Fibroblast of lung (primary cell): ENCODE measurements at regions not wholly inside any gene's neighbourhood (a gene's known extent, or its start where the extent isn't known, plus 50 kb on each side); places are given as distances from the start of the nearest gene placed in this dataset.

Experiments used
- DNase-seq, 2 donors: peaks; one replicate each; pipeline versions ENCODE4 v3.0.0 to v3.0.0-alpha.2; 2010; ENCODE audit warnings: low read depth in 2 of 2
- H2AFZ ChIP-seq: 2 replicates; pipeline ENCODE4 v1.5.1; 2012; ENCODE audit warnings: low read length, control low read depth, inconsistent platforms
- H3K27ac ChIP-seq: 2 replicates; pipeline ENCODE4 v1.5.1; 2011; ENCODE audit warnings: low read length, control low read depth; ENCODE audit not compliant: insufficient read depth
- H3K27me3 ChIP-seq: 2 replicates; pipeline ENCODE4 v1.5.1; 2011; ENCODE audit warnings: mild to moderate bottlenecking, low read length; ENCODE audit not compliant: control insufficient read depth, insufficient read depth
- H3K36me3 ChIP-seq: 2 replicates; pipeline ENCODE4 v1.5.1; 2011; ENCODE audit warnings: low read length; ENCODE audit not compliant: control insufficient read depth, insufficient read depth
- H3K4me1 ChIP-seq: 2 replicates; pipeline ENCODE4 v1.5.1; 2011; ENCODE audit warnings: low read length; ENCODE audit not compliant: control insufficient read depth, insufficient read depth; ENCODE audit errors: extremely low read depth
- H3K4me2 ChIP-seq: 2 replicates; pipeline ENCODE4 v1.5.1; 2011; ENCODE audit warnings: low read length, control low read depth; ENCODE audit not compliant: insufficient read depth; ENCODE audit errors: extremely low read depth
- H3K4me3 ChIP-seq, 4 experiments: fragments of 200-600 bp in 1 of 4; sonication (generic) in 1 of 4; replicated peaks in 1 of 4; 2 replicates each; pipeline ENCODE4 v1.5.1; 2011 to 2016; ENCODE audit warnings: low read length in 4 of 4, low read depth in 3 of 4, mild to moderate bottlenecking in 3 of 4, control low read depth in 2 of 4, inconsistent platforms in 1 of 4, mixed read lengths in 1 of 4; ENCODE audit not compliant: insufficient read depth in 1 of 4; ENCODE audit errors: control extremely low read depth in 1 of 4
- H3K79me2 ChIP-seq: 2 replicates; pipeline ENCODE4 v1.5.1; 2012; ENCODE audit warnings: mild to moderate bottlenecking, low read length, inconsistent platforms; ENCODE audit not compliant: control insufficient read depth, insufficient read depth
- H3K9ac ChIP-seq: 2 replicates; pipeline ENCODE4 v1.5.1; 2011; ENCODE audit warnings: mild to moderate bottlenecking, low read length, control low read depth; ENCODE audit not compliant: insufficient read depth
- H3K9me3 ChIP-seq: 2 replicates; pipeline ENCODE4 v1.5.1; 2012; ENCODE audit warnings: low read depth, low read length; ENCODE audit not compliant: control insufficient read depth, insufficient read depth
- H4K20me1 ChIP-seq: 2 replicates; pipeline ENCODE4 v1.5.1; 2011; ENCODE audit warnings: low read length; ENCODE audit not compliant: control insufficient read depth, insufficient read depth; ENCODE audit errors: extremely low read depth
- EZH2 ChIP-seq: IDR thresholded peaks from 2 replicates; pipeline ENCODE4 v1.5.1; 2012; ENCODE audit warnings: low read length, control low read depth, mild to moderate bottlenecking; ENCODE audit errors: missing control alignments
- TF ChIP-seq, protein P1 (sequence below), 2 donors: IDR thresholded peaks in 1 of 2; conservative IDR thresholded peaks in 1 of 2; 1 replicate in 1 of 2; 2 replicates in 1 of 2; pipeline ENCODE4 v1.5.1; 2011 to 2012; ENCODE audit warnings: low read length in 2 of 2, control low read depth in 1 of 2, inconsistent platforms in 1 of 2, low read depth in 1 of 2, mild to moderate bottlenecking in 1 of 2

- no peaks in the 10 kb centered on the region for H3K9me3 ChIP-seq
- H3K36me3 ChIP-seq: no peaks in the 10 kb centered on the region
- no peak overlapping the region for H3K9ac ChIP-seq
- H3K27me3 ChIP-seq: no peaks in the 10 kb centered on the region
- H3K4me2 ChIP-seq: no peak overlapping the region
- H3K27ac ChIP-seq: no peak overlapping the region
- no peak overlapping the region for H3K4me3 ChIP-seq
- no peaks in the 10 kb centered on the region for H4K20me1 ChIP-seq
- no peak for DNase-seq
- TF ChIP-seq, protein P1, sequence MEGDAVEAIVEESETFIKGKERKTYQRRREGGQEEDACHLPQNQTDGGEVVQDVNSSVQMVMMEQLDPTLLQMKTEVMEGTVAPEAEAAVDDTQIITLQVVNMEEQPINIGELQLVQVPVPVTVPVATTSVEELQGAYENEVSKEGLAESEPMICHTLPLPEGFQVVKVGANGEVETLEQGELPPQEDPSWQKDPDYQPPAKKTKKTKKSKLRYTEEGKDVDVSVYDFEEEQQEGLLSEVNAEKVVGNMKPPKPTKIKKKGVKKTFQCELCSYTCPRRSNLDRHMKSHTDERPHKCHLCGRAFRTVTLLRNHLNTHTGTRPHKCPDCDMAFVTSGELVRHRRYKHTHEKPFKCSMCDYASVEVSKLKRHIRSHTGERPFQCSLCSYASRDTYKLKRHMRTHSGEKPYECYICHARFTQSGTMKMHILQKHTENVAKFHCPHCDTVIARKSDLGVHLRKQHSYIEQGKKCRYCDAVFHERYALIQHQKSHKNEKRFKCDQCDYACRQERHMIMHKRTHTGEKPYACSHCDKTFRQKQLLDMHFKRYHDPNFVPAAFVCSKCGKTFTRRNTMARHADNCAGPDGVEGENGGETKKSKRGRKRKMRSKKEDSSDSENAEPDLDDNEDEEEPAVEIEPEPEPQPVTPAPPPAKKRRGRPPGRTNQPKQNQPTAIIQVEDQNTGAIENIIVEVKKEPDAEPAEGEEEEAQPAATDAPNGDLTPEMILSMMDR (conservative IDR thresholded peaks at IDR 0.05 in 1 of 2, IDR thresholded peaks at IDR 0.05 in 1 of 2; ENCODE audit: low read depth in 1 of 2, low read length in 2 of 2): no peak
- no peak for TF ChIP-seq EZH2
- no peaks in the 10 kb centered on the region for H3K79me2 ChIP-seq
- H3K4me1 ChIP-seq: no peaks in the 10 kb centered on the region
- no peak overlapping the region for H2AFZ ChIP-seq
These were observed 108.4 kb upstream of the LDAH start for GRCh38 chr2:20931346-20931745.

DNA sequence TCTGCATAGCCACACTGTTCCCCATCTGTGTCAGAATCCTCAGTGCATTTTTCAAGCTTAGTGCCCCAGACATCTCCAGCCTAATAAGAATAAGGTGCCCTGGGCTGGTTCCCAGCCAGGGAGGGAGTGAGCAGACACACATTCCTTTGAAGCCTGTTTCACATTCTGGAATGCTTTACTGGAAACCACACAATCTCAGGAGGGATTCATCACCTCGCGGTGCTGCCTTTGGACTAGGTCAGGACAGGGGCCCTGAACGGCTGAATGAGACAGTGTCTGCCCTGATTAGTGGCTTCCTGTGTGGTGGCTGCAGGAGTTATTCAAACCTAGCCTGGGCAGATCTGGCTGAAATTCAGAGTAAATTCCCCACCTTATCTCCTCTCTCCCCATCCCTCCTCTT, 108.0 kb upstream of the LDAH start:
- Histone ChIP-seq H3K4me3 (no peak overlapping the region), H3K4me2 (no peak overlapping the region), H3K79me2 (no peaks in the 10 kb centered on the region), H3K9ac (no peak overlapping the region), H3K4me1 (no peaks in the 10 kb centered on the region), H2AFZ (no peak overlapping the region), H3K27ac (no peak overlapping the region), H3K27me3 (no peaks in the 10 kb centered on the region), H3K36me3 (no peaks in the 10 kb centered on the region), H3K9me3 (no peaks in the 10 kb centered on the region), H4K20me1 (no peaks in the 10 kb centered on the region)
- TF ChIP-seq, protein P1 (conservative IDR thresholded peaks at IDR 0.05 in 1 of 2, IDR thresholded peaks at IDR 0.05 in 1 of 2; ENCODE audit: low read depth in 1 of 2, low read length in 2 of 2): no peak
- DNase-seq: peak in 1 of 2 donors; percentile 80

GRCh38 chr2:20929721-20930120, 106.8 kb upstream of the LDAH start:
- no peak for DNase-seq
- TF ChIP-seq, protein P1 (conservative IDR thresholded peaks at IDR 0.05 in 1 of 2, IDR thresholded peaks at IDR 0.05 in 1 of 2; ENCODE audit: low read depth in 1 of 2, low read length in 2 of 2): no peak
- TF ChIP-seq EZH2: no peak
- H3K4me3 ChIP-seq: no peak overlapping the region
- no peaks in the 10 kb centered on the region for H3K36me3 ChIP-seq
- no peak overlapping the region for H3K9ac ChIP-seq
- H3K4me2 ChIP-seq: no peak overlapping the region
- no peaks in the 10 kb centered on the region for H3K27me3 ChIP-seq
- H3K9me3 ChIP-seq: no peaks in the 10 kb centered on the region
- H3K27ac ChIP-seq: no peak overlapping the region
- no peaks in the 10 kb centered on the region for H3K79me2 ChIP-seq
- H3K4me1 ChIP-seq: no peaks in the 10 kb centered on the region
- no peaks in the 10 kb centered on the region for H4K20me1 ChIP-seq
- no peak overlapping the region for H2AFZ ChIP-seq
